OCI-LY7 (cell line): ENCODE measurements at regions not wholly inside any gene's neighbourhood (a gene's known extent, or its start where the extent isn't known, plus 50 kb on each side); places are given as distances from the start of the nearest gene placed in this dataset.

Experiments used
- BruUV-seq: library from RNA; stranded (reverse); fragments of 400-500 nt; replicated peaks from 2 replicates; lab custom pipeline; 2021; lab: Mats Ljungman, UMichigan
- CTCF ChIA-PET: fragments of 300-600 bp; sonication (Branson Sonifier 250); formaldehyde crosslinking; loops from one replicate; lab custom pipeline; 2022; ENCODE audit warnings: antibody characterized with exemption; ENCODE audit not compliant: unreplicated experiment; lab: Charles Lee
- POLR2A ChIA-PET: fragments of 300-600 bp; sonication (Branson Sonifier 250); formaldehyde crosslinking; loops from one replicate; lab custom pipeline; 2022; ENCODE audit warnings: antibody characterized with exemption; lab: Charles Lee
- DNase-seq: peaks from one replicate; pipeline ENCODE4 v3.0.0-alpha.2; 2015; ENCODE audit warnings: low spot score
- H2AFZ ChIP-seq: fragments of 200-600 bp; sonication (generic), shearing (Covaris generic); 2 replicates; pipeline ENCODE4 v1.6.1; 2014; ENCODE audit warnings: mild to moderate bottlenecking, antibody characterized with exemption, low read length, moderate library complexity
- H3K27ac ChIP-seq: fragments of 200-600 bp; sonication (generic); 2 replicates; pipeline ENCODE4 v1.5.1; 2014; ENCODE audit warnings: mixed run types, low read depth, mild to moderate bottlenecking, moderate library complexity, low read length, inconsistent platforms; ENCODE audit not compliant: poor library complexity, severe bottlenecking
- H3K36me3 ChIP-seq: fragments of 200-600 bp; sonication (generic); 2 replicates; pipeline ENCODE4 v1.6.1; 2014; ENCODE audit warnings: mild to moderate bottlenecking, antibody characterized with exemption, low read length, moderate library complexity, mixed read lengths; ENCODE audit not compliant: insufficient read depth
- H3K4me1 ChIP-seq: fragments of 200-600 bp; sonication (generic); 2 replicates; pipeline ENCODE4 v1.5.1; 2014; ENCODE audit warnings: mild to moderate bottlenecking, low read length; ENCODE audit not compliant: insufficient read depth, poor library complexity, severe bottlenecking
- H3K4me2 ChIP-seq: fragments of 200-600 bp; sonication (generic); 2 replicates; pipeline ENCODE4 v1.6.1; 2014; ENCODE audit warnings: mild to moderate bottlenecking, low read length
- H3K4me3 ChIP-seq: fragments of 200-600 bp; sonication (generic); 2 replicates; pipeline ENCODE4 v1.5.1; 2014; ENCODE audit warnings: mild to moderate bottlenecking, low read depth, low read length; ENCODE audit not compliant: poor library complexity, severe bottlenecking
- H3K79me2 ChIP-seq: fragments of 200-600 bp; sonication (generic); 2 replicates; pipeline ENCODE4 v1.6.1; 2016; ENCODE audit warnings: low read depth, mild to moderate bottlenecking, low read length, moderate library complexity, mixed read lengths; ENCODE audit not compliant: insufficient read depth
- H3K9me2 ChIP-seq: fragments of 200-600 bp; sonication (generic); 2 replicates; pipeline ENCODE4 v1.6.1; 2016; ENCODE audit warnings: mild to moderate bottlenecking, low read length, mixed read lengths; ENCODE audit not compliant: insufficient read depth
- H3K9me3 ChIP-seq: fragments of 200-600 bp; sonication (generic); 2 replicates; pipeline ENCODE4 v1.6.1; 2014; ENCODE audit warnings: mild to moderate bottlenecking, mixed run types, low read length, mixed read lengths
- H4K20me1 ChIP-seq: fragments of 200-600 bp; sonication (generic); 2 replicates; pipeline ENCODE4 v1.6.1; 2014; ENCODE audit warnings: mild to moderate bottlenecking, antibody characterized with exemption, low read length, moderate library complexity, mixed read lengths; ENCODE audit not compliant: insufficient read depth
- EZH2phosphoT487 ChIP-seq: fragments of 200-600 bp; sonication (generic); IDR thresholded peaks from 2 replicates; pipeline ENCODE4 v1.6.1; 2018; ENCODE audit warnings: low read depth, borderline replicate concordance, mild to moderate bottlenecking, mixed run types, antibody characterized with exemption, low read length, moderate library complexity, mixed read lengths
- intact Hi-C: fragments of 100-400 bp; cut with micrococcal nuclease; formaldehyde crosslinking; loops from one replicate; pipeline ENCODE4 v1.10.0; 2022; ENCODE audit not compliant: unreplicated experiment
- TF ChIP-seq, protein P1 (sequence below): fragments of 200-600 bp; sonication (generic); conservative IDR thresholded peaks from 2 replicates; pipeline ENCODE4 v1.5.1; 2014; ENCODE audit warnings: mild to moderate bottlenecking, antibody characterized with exemption, low read length, moderate library complexity, mixed read lengths

DNA sequence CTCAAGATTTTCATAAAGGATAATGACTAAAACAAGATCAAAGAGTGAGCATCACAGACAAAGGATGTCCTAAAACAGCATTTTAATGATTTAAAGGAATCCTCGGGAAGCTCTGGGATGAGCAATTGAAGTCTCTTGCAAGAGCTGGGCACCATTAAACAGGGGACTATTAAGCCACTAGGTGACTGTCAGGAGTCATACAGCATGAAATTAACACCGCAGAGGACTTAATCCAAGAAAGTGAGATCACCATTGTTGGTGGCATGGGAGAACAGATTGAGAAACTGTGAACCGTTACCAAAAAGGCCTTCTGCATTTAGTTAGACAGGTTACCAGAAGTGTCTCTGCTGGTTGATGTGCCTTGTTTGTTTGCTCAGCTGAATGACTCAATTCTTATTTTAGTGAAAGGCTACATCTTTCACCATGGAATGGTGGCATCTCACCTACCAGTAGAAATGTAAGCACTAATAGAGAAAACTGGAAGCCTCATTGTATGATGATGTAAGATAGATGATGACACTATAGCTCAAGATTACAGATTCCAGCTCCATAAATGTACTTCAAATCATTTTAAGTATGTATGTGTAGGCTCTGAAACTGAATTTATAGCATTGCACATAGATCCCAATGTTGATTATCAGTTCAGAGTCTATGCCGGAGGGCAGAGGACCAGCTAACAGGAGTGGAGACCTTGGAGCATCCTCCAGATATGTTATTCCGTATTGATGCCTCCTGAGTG is 427.6 kb downstream of the SUCLG1 start:
- H3K4me1 ChIP-seq: no peaks in the 10 kb centered on the region
- no peaks in the 10 kb centered on the region for H3K9me2 ChIP-seq
- no peaks in the 10 kb centered on the region for H4K20me1 ChIP-seq
- H3K36me3 ChIP-seq: no peaks in the 10 kb centered on the region
- H3K4me3 ChIP-seq: no peak overlapping the region
- H3K9me3 ChIP-seq: no peaks in the 10 kb centered on the region
- CTCF ChIA-PET: no interaction called here
- POLR2A ChIA-PET: interaction anchor here (0.8 to 1.1 kb wide), 3 partner anchors 8 to 12 kb away, joined by 3 to 4 read pairs (median 3); no protein-coding TSS in a partner anchor
- H3K79me2 ChIP-seq: no peaks in the 10 kb centered on the region
- H3K4me2 ChIP-seq: no peak overlapping the region
- H3K27ac ChIP-seq: no peak overlapping the region
- intact Hi-C loops: no loop called here
- no peak for DNase-seq
- no TSS peak for BruUV-seq
- no peak overlapping the region for H2AFZ ChIP-seq
- TF ChIP-seq, protein P1, sequence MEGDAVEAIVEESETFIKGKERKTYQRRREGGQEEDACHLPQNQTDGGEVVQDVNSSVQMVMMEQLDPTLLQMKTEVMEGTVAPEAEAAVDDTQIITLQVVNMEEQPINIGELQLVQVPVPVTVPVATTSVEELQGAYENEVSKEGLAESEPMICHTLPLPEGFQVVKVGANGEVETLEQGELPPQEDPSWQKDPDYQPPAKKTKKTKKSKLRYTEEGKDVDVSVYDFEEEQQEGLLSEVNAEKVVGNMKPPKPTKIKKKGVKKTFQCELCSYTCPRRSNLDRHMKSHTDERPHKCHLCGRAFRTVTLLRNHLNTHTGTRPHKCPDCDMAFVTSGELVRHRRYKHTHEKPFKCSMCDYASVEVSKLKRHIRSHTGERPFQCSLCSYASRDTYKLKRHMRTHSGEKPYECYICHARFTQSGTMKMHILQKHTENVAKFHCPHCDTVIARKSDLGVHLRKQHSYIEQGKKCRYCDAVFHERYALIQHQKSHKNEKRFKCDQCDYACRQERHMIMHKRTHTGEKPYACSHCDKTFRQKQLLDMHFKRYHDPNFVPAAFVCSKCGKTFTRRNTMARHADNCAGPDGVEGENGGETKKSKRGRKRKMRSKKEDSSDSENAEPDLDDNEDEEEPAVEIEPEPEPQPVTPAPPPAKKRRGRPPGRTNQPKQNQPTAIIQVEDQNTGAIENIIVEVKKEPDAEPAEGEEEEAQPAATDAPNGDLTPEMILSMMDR: no peak
- no peak for TF ChIP-seq EZH2phosphoT487

GRCh38 chr2:84029903-84030575 is 429.0 kb downstream of the SUCLG1 start:
- no peaks in the 10 kb centered on the region for H3K36me3 ChIP-seq
- H3K9me2 ChIP-seq: no peaks in the 10 kb centered on the region
- no peak overlapping the region for H3K27ac ChIP-seq
- no peak for DNase-seq
- H3K9me3 ChIP-seq: no peaks in the 10 kb centered on the region
- no peak overlapping the region for H3K4me3 ChIP-seq
- H2AFZ ChIP-seq: no peak overlapping the region
- H4K20me1 ChIP-seq: no peaks in the 10 kb centered on the region
- intact Hi-C loops: no loop called here
- no peak overlapping the region for H3K4me2 ChIP-seq
- CTCF ChIA-PET: no interaction called here
- POLR2A ChIA-PET: interaction anchor here (0.6 kb wide), 1 partner anchor 83 kb away, joined by 3 read pairs; no protein-coding TSS in a partner anchor
- no peaks in the 10 kb centered on the region for H3K79me2 ChIP-seq
- BruUV-seq: no TSS peak
- no peaks in the 10 kb centered on the region for H3K4me1 ChIP-seq
- TF ChIP-seq, protein P1: no peak
- TF ChIP-seq EZH2phosphoT487: no peak

DNA sequence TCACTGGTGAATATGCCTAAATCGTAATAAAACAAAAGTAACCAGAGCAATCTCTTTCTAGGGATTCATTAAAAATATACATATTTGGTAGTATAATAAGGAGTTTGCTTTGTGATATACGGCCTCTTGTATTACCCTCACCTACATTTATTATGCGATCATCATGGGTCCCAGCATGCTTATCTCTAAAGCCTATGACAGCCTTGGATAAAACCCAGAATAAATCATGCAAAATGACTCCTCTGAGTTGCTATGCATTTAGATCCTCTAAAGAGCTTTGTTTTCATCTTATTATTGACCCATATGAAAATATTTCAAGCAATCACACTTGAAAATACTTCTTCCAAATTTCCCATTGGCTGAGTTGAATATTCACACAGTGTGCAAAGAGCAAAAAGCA is 432.3 kb downstream of the SUCLG1 start:
- no peak overlapping the region for H2AFZ ChIP-seq
- H3K9me2 ChIP-seq: no peaks in the 10 kb centered on the region
- no peak for DNase-seq
- H3K36me3 ChIP-seq: no peaks in the 10 kb centered on the region
- no TSS peak for BruUV-seq
- ChIA-PET CTCF (no interaction called here), POLR2A (no interaction called here)
- H4K20me1 ChIP-seq: no peaks in the 10 kb centered on the region
- TF ChIP-seq, protein P1: no peak
- no peak for TF ChIP-seq EZH2phosphoT487
- H3K4me3 ChIP-seq: no peak overlapping the region
- intact Hi-C loops: no loop called here
- no peaks in the 10 kb centered on the region for H3K4me1 ChIP-seq
- no peaks in the 10 kb centered on the region for H3K9me3 ChIP-seq
- H3K27ac ChIP-seq: no peak overlapping the region
- no peak overlapping the region for H3K4me2 ChIP-seq
- H3K79me2 ChIP-seq: no peaks in the 10 kb centered on the region
